ENCODE measurements at regions not wholly inside any gene's neighbourhood (a gene's known extent, or its start where the extent isn't known, plus 50 kb on each side); places are given as distances from the start of the nearest gene placed in this dataset.
"Not testable (repeated sequence)": the region's sequence is repeated elsewhere in the genome, so short reads cannot be mapped to it uniquely, and the experiment has no call there.

- in situ Hi-C loops (cut with HindIII; ENCODE audit: low pct_unique_long_range_greater_than_20kb, low sequenced_read_pairs); DNase-seq (ENCODE audit: low read depth): not testable (repeated sequence)
Observed at GRCh38 chrX:150091300-150091699, 153.0 kb upstream of the EOLA2 start.

- no peak for DNase-seq (ENCODE audit: low read depth)
- in situ Hi-C loops (cut with HindIII; ENCODE audit: low pct_unique_long_range_greater_than_20kb, low sequenced_read_pairs): no loop called here
Observed at GRCh38 chrX:150092549-150092948, 154.3 kb upstream of the EOLA2 start.

DNA sequence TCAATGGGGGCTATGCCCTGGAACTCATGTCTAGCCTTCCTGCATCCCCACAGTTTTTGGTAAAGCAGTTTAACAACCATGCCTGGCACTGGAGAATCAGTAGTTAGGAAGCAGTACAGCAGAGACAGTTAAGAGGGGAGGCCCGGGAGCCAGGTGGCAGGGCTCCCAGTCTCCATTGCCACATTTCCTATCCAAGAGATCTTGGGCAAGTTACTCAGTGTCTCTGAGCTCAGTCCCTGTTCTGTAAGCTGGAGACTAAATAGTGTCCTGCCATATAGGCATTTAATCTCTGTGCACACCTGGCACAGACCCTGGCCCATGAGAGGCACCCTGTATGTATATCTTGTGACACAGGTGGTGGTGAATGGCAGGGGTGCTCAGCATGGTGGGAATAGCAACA, 156.1 kb upstream of the EOLA2 start:
- in situ Hi-C loops (cut with HindIII; ENCODE audit: low pct_unique_long_range_greater_than_20kb, low sequenced_read_pairs): no loop called here
- DNase-seq (ENCODE audit: low read depth): no peak

DNA sequence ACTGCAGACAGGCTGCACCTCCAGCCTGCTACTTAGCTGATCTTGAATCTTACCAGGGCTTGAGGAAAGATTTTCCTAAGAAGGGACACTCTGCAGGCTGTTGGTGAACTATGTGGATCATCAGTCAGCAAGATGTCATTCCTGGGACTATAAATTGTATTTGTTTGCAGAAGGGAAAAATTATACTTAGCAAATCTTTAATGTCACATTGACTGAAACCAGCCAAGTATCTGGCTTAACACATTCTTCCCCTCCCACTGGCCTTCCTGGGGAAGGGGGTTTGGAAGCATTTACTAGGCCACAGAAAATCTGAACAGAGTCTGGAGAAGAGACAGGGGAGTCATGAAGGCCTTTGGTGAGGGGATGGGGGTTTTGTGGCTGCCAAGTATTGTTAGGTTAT, 156.7 kb upstream of the EOLA2 start:
- in situ Hi-C loops (cut with HindIII; ENCODE audit: low pct_unique_long_range_greater_than_20kb, low sequenced_read_pairs): no loop called here
- DNase-seq (ENCODE audit: low read depth): no peak

DNA sequence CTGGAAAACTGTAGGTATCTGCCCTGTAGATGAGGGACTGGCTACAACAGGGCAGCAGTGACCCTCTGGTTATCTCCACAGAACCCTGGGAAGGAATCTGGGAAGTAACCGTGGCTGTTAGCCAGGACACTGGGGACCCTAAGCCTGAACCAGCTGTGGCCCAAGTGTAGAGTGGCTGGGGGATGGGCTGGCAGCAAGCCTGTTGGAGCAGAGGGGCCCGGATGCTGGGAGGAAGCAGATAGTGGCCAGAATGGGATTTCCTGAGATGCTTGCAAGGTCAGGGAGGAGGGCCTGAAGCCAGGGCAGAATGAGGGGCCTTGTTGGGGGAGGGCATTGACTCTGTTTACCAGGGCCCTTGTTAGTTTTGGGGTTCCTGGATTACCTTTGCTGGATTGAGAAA, 161.0 kb upstream of the EOLA2 start:
- in situ Hi-C loops (cut with HindIII; ENCODE audit: low pct_unique_long_range_greater_than_20kb, low sequenced_read_pairs): no loop called here
- no peak for DNase-seq (ENCODE audit: low read depth)

GRCh38 chrX:150100261-150100660, 162.0 kb upstream of the EOLA2 start:
- in situ Hi-C loops (cut with HindIII; ENCODE audit: low pct_unique_long_range_greater_than_20kb, low sequenced_read_pairs): no loop called here
- no peak for DNase-seq (ENCODE audit: low read depth)

DNA sequence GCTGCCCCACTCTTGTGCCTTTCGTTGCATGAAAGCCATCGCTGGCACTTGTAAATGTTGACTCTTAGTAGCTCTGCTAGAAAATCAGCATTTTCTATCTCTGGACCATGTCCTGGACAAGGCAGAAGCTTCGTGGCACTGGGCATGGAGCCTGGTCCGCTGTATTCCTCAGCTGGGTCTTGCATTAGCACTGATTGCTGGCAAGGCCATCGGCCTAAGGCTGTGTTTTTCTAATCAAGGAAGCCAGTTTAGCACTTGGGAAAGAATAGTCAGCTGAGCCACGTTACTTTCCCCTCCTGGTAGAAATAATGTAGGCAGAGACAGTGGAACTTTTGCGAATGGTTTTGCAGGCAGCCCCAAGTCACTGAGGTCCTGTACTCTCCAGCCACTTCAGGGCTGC, 180.2 kb upstream of the EOLA2 start:
- no peak for DNase-seq (ENCODE audit: low read depth)
- in situ Hi-C loops (cut with HindIII; ENCODE audit: low pct_unique_long_range_greater_than_20kb, low sequenced_read_pairs): no loop called here

DNA sequence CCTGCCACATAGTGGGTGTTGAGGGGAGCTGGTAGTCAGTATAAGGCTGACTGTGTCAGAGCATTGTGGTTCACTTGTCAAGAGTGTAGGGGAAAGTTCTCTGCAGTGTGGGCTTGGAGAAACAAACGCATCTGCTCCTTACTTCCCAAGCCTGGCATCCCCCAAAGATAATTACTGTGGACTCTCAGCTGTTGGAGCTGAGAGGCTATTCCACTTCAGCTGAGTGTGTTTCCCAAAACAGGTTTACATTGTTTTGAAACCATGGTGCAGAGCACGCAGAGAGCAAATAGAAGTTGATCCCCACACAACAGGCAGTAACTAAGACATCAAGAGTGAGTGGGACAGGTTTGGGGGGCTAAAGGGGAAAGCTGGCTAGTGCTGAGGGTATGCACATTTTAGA, 181.0 kb upstream of the EOLA2 start:
- DNase-seq (ENCODE audit: low read depth): no peak
- in situ Hi-C loops (cut with HindIII; ENCODE audit: low pct_unique_long_range_greater_than_20kb, low sequenced_read_pairs): no loop called here

DNA sequence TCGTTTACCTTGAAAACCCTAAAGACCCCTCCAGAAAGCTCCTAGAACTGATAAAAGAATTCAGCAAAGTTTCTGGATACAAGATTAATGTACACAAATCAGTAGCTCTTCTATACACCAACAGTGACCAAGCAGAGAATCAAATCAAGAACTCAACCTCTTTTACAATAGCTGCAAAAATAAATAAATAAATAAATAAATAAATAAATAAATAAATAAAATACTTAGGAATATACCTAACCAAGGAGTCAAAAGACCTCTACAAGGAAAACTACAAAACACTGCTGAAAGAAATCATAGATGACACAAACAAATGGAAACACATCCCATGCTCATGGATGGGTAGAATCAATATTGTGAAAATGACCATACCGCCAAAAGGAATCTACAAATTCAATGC, 186.8 kb upstream of the EOLA2 start:
- DNase-seq (ENCODE audit: low read depth); in situ Hi-C loops (cut with HindIII; ENCODE audit: low pct_unique_long_range_greater_than_20kb, low sequenced_read_pairs): not testable (repeated sequence)

DNA sequence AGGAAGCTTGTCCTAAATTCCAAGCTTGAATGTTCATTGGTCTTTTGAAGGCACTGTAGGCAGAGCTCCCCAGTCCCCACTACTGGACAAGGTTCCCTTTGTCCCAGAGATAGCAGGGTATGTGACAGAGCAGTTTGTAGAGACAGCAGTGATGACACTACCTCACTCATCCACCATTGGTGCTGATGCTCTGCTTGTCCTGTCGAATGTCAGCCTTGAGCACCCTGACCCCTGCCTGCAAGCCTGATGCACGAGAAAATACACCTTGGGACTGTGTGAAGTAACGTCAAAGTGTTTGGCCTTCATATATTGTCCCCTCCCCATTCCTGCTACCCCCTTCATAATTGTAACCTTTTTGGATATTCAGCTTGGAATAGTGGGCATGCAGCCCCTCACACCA, 188.9 kb upstream of the EOLA2 start:
- DNase-seq (ENCODE audit: low read depth): no peak
- in situ Hi-C loops (cut with HindIII; ENCODE audit: low pct_unique_long_range_greater_than_20kb, low sequenced_read_pairs): no loop called here

- in situ Hi-C loops (cut with HindIII; ENCODE audit: low pct_unique_long_range_greater_than_20kb, low sequenced_read_pairs): no loop called here
- no peak for DNase-seq (ENCODE audit: low read depth)
Observed at GRCh38 chrX:150143721-150144440, 205.6 kb upstream of the EOLA2 start.

DNA sequence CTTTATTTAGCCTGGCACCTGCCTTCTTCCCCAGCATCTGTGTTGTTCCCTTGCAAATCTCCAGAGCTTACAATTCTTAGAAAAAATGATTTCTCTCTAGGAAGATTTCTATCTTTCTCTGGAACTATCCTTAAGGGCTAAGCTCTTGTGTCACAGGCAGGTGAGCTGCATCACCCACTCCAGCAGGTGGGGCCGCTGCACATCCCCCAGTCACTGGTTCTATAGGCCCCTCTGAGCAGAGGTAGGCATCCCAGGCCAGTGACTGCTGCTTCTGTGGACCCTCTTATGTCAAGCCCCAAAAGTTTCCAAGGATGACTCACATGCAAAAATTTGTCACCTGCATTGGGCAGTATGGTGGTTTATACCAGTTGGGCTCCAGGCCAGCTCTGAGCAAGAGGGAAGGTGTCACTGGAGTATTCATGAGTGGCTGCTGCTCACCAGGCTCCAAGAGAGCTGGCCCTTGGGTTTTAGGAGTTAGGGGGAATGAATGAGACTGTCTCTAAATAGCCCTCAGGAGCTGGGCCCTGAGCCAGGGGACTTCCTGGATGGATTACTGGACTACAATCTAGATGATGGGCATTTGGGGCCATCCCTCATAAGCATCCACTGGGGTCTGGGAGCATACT, 208.1 kb upstream of the EOLA2 start:
- in situ Hi-C loops (cut with HindIII; ENCODE audit: low pct_unique_long_range_greater_than_20kb, low sequenced_read_pairs): no loop called here
- no peak for DNase-seq (ENCODE audit: low read depth)

DNA sequence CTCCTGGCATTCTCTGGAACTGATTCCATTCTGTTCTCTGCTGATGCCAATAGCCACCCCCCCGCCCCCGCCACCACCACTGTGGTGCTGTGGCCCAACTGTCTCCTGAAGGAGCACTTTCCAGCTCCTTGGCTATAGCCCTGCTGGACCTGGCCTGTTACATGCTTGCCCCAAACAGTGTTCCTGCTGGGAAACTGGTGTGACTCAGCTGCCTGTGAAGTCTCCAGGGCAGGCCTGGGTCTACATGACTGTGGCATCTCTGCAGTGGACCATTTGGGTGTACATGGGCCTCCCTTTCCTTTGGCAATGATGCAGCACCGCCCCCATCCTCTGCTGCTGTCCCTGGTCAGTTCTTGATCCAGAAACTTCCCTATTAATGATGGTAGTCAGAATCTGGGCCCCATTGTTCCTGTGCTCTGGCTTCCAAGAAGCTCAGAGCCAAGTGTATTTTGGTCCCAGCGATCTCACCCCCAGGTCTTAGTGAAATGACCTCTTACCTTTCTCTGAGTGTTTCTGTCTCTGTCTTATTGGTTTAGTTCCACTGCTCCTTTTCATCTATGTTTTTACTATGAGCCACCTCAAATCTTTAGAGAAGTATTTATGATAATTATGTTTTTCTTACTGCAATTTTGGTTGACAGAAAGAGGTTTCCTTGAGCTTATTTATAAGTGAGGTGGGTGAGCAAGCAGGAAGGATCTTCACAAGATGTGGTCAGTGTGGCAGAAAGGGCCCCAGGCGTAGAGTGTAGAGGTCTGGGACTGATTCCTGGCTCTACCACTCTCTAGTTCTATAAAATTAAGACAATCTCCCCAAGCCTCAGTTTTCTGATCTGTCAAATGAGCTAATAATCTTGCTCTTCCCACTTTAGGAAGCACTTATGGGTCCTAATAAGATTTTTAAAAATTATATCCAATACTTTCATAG, 210.7 kb upstream of the EOLA2 start:
- DNase-seq (ENCODE audit: low read depth): peak; percentile 48
- in situ Hi-C loops (cut with HindIII; ENCODE audit: low pct_unique_long_range_greater_than_20kb, low sequenced_read_pairs): no loop called here

DNA sequence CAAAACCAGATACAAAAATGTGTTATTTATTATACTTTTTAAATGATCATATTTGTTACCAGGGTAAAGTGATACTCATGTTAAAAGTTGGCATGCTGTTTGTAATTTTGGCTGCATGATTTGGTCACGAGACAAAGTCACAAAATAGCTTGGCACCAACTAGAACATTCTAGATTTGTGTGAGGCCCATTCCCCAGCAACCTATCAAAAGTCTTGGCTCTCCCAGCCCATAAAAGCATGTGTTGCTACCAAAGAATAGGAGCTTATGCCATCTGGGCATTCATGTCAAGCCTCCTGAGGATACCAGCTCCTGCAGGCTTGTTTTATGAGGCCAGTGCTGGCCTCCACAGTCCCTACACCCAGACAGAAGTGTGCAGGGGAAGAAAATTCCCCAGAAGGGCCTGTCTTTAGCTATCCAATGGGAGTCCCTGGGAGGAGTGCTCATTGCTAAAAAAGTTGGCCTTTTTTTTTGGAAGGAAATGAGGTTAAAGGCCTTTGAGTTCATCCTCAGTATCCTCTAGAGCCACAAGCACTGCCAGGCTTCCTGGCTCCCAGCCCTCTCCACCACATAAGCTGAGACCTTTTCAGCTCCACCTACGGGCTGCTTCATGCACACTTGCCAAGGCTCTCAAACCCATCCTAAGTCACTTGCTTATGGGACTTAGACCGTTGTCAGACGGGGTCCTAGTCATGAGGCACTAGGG, 211.9 kb upstream of the EOLA2 start:
- DNase-seq (ENCODE audit: low read depth): no peak

GRCh38 chrX:150150780-150151125, 212.4 kb upstream of the MAMLD1 start:
- in situ Hi-C loops (cut with HindIII; ENCODE audit: low pct_unique_long_range_greater_than_20kb, low sequenced_read_pairs): no loop called here
- DNase-seq (ENCODE audit: low read depth): no peak

More for the DNA sequence above, 211.9 kb upstream of the EOLA2 start:
- in situ Hi-C loops (cut with HindIII; ENCODE audit: low pct_unique_long_range_greater_than_20kb, low sequenced_read_pairs): no loop called here

DNA sequence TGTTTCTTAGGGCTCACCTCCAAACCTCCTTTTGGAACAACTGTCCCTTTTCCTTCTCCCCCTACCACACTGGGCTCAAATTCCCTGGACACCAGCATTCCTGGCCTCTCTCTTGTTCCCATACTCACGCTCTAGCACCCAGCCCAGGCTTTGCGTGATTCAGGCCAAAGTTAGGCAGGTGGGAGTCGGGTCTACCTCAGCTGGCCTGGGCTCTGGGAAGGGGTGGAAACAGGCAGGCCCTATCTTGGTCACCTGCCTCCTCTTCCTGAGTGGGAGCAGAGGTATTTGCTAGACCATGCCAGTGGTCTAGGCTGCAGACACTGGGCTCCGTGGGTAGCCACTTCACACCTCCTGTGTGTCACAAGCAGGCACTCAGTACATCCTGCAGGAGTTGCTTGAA, 211.1 kb upstream of the MAMLD1 start:
- in situ Hi-C loops (cut with HindIII; ENCODE audit: low pct_unique_long_range_greater_than_20kb, low sequenced_read_pairs): no loop called here
- DNase-seq (ENCODE audit: low read depth): no peak

- in situ Hi-C loops (cut with HindIII; ENCODE audit: low pct_unique_long_range_greater_than_20kb, low sequenced_read_pairs): no loop called here
- no peak for DNase-seq (ENCODE audit: low read depth)
Observed at GRCh38 chrX:150152546-150152945, 210.6 kb upstream of the MAMLD1 start.

- DNase-seq (ENCODE audit: low read depth): peak; percentile 60
- in situ Hi-C loops (cut with HindIII; ENCODE audit: low pct_unique_long_range_greater_than_20kb, low sequenced_read_pairs): no loop called here
Observed at GRCh38 chrX:150155436-150156035, 207.6 kb upstream of the MAMLD1 start.
